Kidney tubule cell (primary cell): ENCODE measurements at regions not wholly inside any gene's neighbourhood (a gene's known extent, or its start where the extent isn't known, plus 50 kb on each side); places are given as distances from the start of the nearest gene placed in this dataset.

Source experiments
- DNase-seq: peaks from one replicate; pipeline ENCODE4 v3.0.0-alpha.2; 2018; ENCODE audit warnings: low spot score

DNA sequence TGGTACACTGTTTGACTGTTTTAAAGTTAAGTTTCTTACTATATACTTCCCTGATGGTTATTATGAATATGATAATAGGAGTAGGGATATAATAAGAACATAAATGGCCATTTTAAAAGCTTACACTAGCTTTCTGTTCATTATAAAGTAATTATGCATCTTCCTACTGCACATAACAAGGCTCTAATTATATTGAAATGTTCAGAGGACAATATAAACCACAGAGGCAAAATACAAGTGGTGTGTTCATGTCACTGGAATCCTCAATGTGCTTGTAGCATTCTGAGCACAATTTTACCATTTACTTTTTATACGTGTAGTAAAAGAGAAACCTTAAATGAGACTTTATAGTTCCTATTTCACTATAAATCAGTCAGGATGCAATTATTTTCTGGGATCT, 268.3 kb downstream of the TMA16 start:
- DNase-seq = no peak

DNA sequence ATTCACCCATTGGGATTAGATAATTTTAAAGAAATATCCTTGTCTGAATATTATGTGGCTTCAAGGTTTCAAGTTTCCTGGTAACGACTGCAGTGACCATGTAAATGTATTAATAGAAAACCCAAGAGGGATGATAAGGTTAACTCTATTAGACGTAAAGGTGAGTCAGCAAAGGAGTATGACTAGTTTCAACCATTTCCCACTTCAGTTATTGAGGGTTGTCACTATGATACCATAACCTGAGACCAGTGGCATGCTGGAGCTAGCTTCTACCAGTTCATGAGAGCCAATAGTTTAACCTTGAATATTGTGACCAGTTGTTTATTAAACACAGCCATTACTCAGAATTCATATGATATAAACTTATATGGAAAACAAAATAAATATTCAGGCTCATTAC, 270.1 kb downstream of the TMA16 start:
- peak; percentile 65 for DNase-seq

DNA sequence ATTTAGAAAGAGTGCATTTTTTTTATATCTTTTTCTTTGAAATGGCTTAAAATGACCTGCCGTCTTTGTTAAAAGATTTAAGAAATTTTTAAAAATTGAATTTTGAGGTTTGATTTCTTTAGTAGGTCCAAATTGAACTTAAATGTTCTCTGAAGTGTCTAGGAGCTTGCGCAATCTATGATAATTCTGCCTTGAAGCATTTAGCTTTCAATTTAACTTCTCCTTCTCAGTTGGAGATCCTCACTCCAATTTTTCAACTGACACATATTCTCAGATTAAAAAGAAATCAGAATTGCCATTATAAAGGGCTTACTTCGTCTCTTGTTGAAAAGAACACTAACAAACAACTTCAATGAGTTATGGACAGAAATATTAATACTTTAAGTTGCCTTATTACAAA, 273.5 kb downstream of the TMA16 start:
- DNase-seq = no peak

DNA sequence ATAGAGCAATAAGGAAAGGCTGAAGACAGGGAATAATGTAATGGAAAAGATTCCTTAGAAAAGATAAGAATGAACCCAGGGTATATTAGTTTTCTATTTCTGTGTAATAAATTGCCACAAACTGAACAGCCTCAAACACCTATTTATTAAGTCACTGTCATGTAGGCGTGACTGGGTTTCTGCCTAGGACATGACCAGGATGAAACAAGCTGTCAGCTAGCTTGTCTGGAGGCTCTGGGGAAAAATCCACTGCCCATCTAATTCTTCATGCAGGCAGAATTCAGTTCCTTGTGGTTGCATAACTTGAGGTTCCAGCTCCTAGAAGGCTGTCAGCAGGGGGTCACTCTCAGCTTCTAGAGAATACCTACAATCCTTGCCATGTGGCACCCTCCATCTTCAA, 277.7 kb downstream of the TMA16 start:
- no peak for DNase-seq

DNA sequence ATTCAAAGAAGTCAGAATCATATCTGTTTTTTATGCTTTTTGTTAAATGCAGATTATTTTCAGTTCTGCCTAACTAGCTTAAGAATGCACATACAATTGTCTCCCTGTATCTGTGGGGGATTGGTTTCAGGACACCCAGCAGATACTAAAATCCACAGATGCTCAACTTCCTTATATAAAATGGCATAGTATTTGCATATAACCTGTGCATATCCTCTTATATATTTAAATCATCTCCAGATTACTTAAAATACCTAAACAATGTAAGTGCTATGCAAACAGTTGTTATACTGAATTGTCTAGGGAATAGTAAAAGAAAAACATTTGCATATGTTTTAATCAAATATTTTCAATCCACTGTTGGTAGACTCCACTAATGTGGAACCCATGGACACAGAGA, 279.4 kb downstream of the TMA16 start:
- DNase-seq = no peak

DNA sequence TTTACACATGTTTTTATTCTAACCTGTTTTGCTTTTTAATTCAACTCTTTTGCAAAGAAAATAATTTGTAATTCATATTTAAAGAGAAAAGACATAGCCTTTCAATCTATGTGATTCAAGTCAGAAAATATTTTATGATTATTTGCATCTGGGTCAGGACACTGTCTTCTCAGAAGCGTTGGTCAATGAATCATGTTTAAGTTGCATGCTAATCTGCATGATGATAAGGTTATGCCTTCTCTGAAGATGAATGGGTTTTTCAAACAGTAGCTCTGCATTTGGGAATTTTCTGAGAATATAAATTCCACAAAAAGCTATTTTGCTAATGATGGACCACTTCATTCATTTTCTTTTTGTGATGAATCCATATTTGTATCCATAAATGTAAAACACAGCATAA, 282.5 kb downstream of the TMA16 start:
- DNase-seq = no peak

DNA sequence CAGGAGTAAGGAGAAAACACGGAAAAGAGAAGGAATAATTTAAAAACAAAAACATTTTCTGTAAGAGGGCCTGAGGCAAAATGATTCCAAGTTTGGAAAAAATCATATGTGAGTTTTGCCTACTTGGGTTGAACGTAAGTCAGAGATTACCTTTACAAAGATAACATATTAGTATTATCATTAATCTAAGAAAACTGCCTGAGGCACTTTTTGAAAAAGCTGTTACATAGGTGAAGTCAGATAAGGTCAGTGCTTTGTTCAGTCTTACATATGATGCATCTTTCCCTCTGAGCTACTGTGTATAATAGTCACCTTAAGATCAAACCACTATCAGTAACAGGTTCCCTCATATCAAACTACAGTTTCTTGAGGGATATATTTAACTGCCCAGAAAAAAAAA, 287.2 kb downstream of the TMA16 start:
- DNase-seq = no peak

DNA sequence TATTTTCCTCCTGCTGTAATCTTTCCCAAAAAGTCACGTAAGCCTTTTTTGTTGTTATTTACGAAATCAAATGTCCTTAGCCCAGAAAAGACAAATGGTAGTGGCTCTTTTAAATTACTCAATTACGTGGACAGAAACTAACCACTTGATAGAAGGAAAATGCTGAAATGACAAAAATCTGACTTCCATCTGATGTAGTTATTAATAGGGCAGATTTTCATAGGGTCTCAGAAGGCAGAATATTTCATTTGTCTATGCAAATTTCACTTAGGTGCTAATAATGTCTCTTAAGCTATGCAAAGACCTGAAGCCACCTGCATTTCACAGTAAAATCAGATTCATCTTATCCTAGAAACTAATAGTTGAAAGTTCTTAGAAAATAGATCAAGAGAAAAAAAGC, 295.7 kb downstream of the TMA16 start:
- no peak for DNase-seq

DNA sequence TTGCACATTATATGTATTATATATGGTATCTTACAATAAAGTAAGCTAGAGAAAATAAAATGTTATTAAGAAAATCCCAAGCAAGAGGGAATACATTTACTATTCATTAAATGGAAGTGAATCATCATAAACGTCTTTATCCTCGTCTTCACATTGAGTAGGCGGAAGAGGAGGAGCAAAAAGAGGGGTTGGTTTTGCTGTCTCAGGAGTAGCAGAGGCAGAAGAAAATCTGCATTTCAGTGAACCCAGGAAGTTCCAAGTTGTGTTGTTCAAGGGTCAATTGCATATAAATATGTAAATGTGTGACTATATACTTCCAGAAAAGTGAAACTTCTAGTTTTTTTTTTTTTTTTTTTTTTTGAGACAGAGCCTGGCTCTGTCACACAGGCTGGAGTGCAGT, 301.4 kb downstream of the TMA16 start:
- DNase-seq = no peak

DNA sequence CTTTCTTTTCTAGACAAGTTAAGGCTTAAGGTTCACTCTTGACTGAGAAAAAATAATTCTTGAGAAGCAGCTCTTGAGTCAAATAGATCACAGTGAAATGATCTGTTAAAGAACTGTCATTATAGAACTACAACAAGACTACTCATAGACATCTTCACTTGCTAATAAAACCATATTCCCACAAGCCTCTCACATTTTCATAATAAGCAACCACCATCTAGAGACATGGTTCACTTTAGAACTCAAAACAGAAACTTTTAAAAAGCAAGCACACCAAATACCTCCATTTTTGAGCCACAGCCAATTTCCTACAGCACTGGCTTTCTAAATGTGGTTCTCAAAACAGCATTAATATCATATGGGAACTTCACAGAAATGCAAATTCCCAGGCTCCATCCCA, 309.5 kb downstream of the TMA16 start:
- no peak for DNase-seq

DNA sequence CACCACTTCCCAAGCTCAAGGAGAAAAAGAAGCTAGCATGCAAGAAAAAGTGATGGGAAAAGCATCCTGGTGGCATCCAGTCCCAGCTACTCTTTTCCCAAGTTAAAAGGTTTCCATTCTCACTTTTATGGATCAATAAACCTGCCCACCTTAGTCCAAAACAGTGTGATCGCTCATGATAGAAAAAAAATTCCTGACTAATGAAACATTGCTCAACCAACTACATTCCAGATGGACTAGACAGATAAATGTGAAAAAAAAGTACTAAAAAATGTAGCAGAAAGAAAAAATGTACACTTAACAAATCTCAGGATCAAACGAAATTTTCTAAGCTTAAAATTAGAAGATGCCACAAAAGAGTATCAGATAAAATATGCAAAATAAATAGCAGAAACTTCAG, 312.2 kb downstream of the TMA16 start:
- no peak for DNase-seq

DNA sequence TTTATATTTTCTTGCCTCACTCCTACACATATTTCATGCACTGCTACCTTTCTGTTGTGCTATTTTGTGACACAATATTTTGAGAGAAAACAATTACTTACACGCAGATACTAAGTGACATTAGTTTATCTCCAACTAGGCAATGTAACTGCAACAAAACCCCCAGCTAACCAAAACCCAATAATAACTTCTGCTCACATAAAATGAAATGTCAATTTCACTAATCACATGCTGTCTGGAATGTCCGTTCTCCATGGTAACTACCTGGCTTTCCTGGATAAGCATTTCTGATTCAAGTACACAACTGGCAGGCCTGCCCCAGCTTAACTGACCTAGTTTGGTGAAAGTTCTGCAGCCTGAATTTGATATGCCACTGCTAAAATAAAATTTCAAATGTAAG, 313.5 kb downstream of the TMA16 start:
- DNase-seq = no peak

DNA sequence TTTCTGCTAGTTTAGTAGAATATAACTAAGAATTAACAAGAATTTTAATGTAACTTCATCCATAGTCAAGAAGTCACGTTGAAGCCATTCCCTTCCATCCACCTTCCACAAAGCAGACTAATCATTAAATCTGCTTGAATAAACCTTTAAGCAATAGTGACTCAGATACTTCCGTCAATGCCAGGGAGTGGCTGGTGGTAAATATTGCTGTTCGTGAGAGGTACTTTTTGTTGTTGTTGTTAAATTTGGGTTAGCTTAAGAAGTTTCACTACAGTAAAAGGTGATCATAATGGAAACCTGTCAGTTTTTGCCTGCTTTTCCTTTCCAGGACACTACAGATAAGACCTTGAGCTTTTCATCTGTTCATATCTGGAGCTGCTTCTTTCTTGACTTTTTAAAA, 316.3 kb downstream of the TMA16 start:
- no peak for DNase-seq

DNA sequence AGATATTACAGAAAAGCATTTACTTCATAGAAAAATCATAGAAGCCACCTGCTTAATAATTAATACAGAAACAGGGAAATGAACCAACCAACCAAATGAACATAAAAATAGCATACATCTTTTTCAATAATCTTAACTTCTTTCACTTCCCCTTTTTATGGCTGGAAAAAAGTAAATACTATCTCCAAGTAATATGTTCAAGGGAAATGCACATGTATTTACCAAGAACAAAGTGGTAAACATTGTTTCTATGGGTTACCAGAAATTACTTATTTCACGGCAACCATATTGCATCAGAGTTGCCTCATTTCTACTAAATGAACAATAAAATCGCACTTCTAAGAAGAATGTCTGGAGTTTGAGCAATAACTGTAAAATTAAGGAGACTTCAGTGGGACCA, 321.3 kb downstream of the TMA16 start:
- no peak for DNase-seq

DNA sequence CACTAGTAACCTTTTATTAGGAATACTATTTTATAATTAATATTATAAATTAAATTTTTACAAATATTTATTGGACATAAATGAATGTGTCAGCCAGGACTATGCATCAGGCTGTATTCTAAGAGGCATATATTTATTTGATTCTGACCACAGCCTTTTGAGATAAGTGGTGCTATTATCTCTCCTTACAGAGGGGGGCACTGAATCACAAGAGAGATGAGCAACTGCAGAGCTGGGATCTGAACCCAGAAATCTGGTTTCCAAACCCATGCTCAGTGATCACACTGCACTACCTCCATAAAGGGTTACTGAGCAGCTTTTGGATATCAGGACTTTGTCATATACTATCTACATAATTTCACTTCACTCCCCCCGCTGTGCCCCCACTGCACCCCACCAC, 322.0 kb downstream of the TMA16 start:
- no peak for DNase-seq

DNA sequence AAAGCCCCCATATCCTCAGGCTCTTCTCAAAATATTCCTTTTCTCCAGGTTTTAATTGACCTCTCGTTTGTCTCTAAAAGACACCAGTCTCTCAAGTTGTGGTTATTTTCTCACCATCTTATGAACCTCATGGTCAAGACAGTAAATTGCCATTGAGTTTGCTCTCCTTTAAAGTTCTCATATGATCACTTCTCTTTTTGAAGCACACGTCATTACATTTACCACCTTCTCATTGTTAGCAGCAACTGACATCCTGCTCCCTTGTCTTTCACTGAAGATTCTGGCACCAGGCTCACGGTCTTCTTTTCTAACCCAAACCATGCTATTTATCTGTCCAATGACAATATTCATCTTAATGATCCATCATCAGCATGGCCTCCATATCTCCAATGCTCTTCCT, 324.2 kb downstream of the TMA16 start:
- no peak for DNase-seq

DNA sequence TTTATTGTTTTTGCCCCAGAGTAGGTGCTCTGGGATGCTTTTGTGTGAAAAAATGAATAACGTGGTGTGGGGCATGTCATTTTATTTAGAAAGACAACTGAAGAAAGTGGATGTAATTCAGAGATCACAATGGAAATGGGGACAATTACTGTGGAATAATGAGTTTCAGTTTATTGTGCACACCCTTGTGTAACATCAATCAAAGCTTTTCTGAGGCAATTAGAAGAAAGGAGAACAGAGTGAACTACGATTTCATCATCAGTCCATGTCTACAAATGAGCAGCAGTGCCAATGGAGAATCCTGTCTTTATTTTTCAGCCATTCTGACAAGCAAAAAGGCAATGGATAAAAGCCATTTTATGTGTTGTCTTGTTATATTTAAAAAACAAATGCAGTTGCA, 339.2 kb downstream of the TMA16 start:
- no peak for DNase-seq

DNA sequence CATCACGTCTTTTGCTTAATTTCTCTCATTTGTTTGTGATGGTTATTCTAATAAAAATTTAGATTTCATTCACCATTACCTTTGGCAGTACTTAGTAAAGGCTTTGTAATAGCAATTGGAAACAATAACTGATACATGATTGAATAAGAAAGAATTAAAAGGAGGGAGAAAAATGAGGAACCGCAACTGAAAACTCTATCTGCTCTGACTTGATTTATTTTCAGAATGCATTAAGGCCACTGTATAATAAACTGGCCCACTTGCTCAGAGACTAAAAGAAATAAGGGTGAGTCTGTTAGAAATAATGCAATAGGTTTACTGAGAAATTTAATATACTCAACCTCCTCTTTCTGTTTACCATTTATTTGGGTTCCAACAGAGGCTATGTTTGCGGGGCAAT, 351.5 kb downstream of the TMA16 start:
- DNase-seq = no peak

DNA sequence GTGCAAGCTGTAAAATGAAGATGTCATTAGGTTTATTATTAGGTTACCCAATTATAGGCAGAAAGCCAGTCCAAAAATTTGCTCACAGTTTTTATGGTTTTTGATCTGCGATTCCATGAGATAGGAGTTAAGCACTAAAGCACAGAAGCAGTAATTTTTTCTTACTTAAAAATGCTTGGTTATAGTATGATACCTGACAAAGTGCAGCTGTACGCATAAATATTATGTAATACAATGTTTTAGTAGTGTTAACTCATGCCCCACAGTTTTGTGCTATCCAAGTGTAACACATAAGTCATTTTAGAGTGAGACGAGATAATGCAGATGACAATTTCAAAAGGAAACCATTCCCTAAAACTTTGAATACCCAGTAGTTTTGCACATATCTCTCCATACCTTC, 357.8 kb downstream of the TMA16 start:
- DNase-seq = no peak

DNA sequence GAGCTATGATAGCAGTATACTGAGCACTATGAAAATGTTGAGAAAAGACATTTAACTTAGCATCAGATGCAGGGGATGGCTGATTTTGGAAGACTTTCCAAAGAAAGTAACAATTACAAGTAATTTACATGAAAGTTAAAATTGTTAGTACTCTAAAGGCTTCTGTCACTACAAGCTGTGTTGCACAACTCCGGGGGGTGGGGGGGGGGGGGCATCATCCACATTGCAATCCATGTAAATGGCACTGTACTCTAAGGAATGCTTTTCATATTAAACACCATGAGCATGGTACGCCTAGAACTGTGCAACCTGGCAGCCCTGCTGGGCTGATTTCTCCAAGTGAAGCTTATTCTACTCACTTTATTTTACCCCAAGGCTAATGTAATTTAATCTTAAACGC, 363.4 kb downstream of the TMA16 start:
- no peak for DNase-seq

DNA sequence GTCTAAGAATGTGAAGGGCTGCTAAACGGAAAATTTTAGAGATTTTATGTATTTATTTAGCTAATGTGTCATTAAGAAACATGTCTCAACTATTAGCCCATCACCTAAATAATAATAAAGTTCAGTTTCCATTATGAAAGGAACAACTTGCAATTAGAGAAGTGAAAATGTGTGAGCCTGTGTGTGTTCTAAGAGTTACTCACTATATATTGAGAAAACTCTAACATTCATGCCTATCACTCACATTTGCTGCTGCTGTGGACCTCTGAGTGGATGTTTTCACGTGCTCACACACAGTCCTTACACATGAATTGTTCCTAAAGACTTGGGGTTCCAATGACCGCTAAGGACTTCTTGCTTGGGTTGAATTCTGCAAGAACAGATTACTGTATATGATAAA, 364.0 kb downstream of the TMA16 start:
- DNase-seq = no peak

DNA sequence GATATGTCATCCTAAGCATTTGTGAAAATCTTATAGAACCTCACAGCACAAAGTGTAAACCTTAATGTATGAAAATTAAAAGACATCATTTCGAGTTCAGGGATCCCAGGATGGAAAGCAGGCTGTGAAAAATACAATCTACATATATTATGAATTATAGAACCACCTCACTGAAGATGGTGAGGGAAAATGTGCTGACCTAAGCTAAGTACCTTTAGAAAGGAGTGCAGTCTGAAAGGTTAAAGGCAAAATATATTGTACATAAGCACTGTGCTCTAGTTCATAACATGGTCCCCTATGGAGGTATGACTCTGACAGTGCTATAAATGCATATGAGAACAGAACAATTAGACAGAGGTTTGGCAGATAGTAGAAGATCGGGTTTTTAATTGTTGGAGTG, 368.6 kb downstream of the TMA16 start:
- no peak for DNase-seq

DNA sequence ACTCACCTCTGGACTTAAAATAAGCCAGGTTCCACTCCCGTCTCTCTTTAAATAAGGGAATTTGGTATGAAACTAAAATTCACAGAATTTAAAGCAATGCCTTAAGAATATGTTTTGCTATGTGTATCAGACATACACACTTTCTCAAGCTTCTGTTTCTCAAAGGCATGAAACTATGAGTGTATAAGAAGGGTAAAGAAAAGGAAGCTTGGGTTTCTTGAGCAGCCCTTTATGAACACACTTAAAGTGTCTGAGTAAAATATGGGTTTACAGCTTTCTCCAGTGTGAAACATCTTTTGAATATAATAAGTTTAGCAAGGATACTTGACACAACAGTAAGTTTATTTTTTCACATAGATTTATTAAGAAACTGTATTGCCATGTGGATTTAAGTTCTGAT, 370.5 kb downstream of the TMA16 start:
- DNase-seq = no peak

DNA sequence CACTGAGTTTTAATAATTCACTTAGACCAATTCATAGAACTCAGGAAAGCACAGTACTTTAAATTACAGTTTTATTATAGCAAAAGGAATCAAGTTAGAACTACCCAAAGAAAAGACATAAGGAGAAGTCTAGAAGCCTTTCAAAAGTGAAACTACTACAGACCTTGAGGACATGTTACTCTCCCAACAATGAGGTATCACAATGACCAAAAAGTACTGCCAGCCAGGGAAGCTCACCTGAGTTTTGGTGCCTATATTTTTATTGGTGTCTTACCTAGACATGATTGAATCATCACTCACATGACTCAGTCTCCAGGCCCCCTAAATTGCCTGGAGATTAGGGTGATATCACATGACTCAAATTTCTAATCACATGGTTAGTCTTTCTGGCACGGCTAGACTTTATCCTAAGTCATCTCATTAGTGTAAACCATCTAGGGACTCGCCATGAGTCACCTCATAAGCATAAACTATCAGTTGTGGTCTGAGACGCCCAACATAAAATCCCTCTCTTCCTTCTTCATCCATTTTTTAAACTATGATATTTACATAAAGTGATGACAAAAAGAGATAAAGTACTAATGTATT, 372.3 kb downstream of the TMA16 start:
- DNase-seq = peak; percentile 62

DNA sequence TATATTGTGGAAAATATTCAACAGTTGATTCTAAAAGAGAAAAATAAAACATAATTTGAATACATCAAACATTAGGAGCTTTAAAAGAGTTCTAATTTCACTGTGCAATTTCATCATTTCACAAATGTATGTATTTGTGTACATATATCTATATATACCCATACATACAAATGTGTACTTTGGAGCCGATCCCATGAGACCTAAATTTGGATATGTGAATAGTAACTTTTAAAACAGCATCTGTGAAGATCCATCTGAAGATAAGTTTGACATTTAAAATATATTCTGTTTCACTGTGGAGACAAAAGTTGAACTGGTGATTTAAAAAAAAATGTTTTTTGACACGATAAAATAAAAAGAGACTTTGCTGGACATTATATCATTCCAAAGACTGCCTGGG, 374.0 kb downstream of the TMA16 start:
- DNase-seq = no peak
